Loucy (cell line): ENCODE measurements at regions not wholly inside any gene's neighbourhood (a gene's known extent, or its start where the extent isn't known, plus 50 kb on each side); places are given as distances from the start of the nearest gene placed in this dataset.

Source experiments
- EZH2phosphoT487 ChIP-seq: fragments of 200-600 bp; IDR thresholded peaks from 2 replicates; pipeline ENCODE4 v1.6.1; 2018; ENCODE audit warnings: antibody characterized with exemption, mild to moderate bottlenecking, moderate library complexity, borderline replicate concordance
- TF ChIP-seq, protein P1 (sequence below): fragments of 200-600 bp; sonication (generic); conservative IDR thresholded peaks from 2 replicates; pipeline ENCODE4 v1.5.1; 2014; ENCODE audit warnings: mild to moderate bottlenecking, antibody characterized with exemption, low read length

DNA sequence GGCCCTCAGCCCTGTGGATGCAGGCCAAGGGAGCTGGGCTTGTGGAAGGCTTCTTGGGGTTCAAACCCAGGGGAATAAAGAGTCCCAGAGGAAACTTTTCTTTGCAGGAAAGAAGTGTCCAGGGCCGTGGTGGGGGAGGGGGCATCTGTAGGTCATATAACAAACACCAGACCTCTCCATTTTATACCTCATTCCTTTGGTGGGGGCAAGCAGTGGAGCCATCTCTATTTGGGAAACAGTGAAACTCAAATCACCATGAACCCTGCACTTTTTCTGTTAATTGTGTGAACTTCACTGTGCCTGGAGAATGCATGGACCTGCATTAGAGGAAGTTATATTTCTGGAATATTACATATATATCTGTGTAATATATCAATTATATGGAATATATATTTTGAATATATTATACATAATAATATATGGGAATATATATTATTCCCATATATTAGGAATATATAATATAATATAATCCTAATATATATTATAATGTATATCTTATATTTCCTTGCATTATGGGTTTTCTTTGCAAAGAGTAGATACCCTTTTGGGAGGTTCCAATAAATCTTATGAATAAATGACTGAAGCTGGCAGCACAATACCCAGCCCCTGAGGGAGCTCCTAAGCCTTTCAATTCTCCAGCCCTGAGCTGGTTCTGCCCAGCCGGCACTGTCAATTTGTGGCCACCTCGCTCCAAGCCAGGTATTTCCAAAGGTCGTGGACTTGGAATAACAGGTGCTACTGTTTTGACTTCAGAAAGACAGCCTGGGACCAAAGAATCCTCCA, 97.7 kb upstream of the PKDCC start:
- TF ChIP-seq, protein P1, sequence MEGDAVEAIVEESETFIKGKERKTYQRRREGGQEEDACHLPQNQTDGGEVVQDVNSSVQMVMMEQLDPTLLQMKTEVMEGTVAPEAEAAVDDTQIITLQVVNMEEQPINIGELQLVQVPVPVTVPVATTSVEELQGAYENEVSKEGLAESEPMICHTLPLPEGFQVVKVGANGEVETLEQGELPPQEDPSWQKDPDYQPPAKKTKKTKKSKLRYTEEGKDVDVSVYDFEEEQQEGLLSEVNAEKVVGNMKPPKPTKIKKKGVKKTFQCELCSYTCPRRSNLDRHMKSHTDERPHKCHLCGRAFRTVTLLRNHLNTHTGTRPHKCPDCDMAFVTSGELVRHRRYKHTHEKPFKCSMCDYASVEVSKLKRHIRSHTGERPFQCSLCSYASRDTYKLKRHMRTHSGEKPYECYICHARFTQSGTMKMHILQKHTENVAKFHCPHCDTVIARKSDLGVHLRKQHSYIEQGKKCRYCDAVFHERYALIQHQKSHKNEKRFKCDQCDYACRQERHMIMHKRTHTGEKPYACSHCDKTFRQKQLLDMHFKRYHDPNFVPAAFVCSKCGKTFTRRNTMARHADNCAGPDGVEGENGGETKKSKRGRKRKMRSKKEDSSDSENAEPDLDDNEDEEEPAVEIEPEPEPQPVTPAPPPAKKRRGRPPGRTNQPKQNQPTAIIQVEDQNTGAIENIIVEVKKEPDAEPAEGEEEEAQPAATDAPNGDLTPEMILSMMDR: no peak
- no peak for TF ChIP-seq EZH2phosphoT487
